CD4-positive, CD25-positive, alpha-beta regulatory T cell (primary cell): ENCODE measurements at regions not wholly inside any gene's neighbourhood (a gene's known extent, or its start where the extent isn't known, plus 50 kb on each side); places are given as distances from the start of the nearest gene placed in this dataset.

Experiments
- ATAC-seq, 2 donors: fragments of 150-1000 bp; cut with Tn5 transposase; one replicate each; pipeline ENCODE4 v1.10.0; 2021; ENCODE audit warnings: low read depth in 2 of 2, moderate number of reproducible peaks in 2 of 2, moderate library complexity in 1 of 2
- DNase-seq, 3 donors: peaks; one replicate each; pipeline versions ENCODE4 v3.0.0 to v3.0.0-alpha.2; 2012 to 2022; ENCODE audit warnings: mixed read lengths in 1 of 3
- H3K27ac ChIP-seq: one replicate; pipeline ENCODE4 v1.7.0; 2013; ENCODE audit warnings: mild to moderate bottlenecking, low read length; ENCODE audit not compliant: insufficient read depth, poor library complexity, severe bottlenecking
- H3K27me3 ChIP-seq: one replicate; pipeline ENCODE4 v1.7.0; 2013; ENCODE audit warnings: low read length; ENCODE audit not compliant: control insufficient read depth, insufficient read depth
- H3K36me3 ChIP-seq: one replicate; pipeline ENCODE4 v1.7.0; 2013; ENCODE audit warnings: mild to moderate bottlenecking, low read length, moderate library complexity; ENCODE audit not compliant: control insufficient read depth, insufficient read depth
- H3K4me1 ChIP-seq: 2 replicates; pipeline ENCODE4 v1.7.0; 2013; ENCODE audit warnings: mild to moderate bottlenecking, low read length; ENCODE audit not compliant: insufficient read depth, control insufficient read depth, poor library complexity, severe bottlenecking
- H3K4me3 ChIP-seq: one replicate; pipeline ENCODE4 v1.7.0; 2013; ENCODE audit warnings: low read depth, mild to moderate bottlenecking, low read length, moderate library complexity
- H3K9me3 ChIP-seq, 2 experiments: 1 replicate in 1 of 2; 2 replicates in 1 of 2; pipeline ENCODE4 v1.7.0; 2013; ENCODE audit warnings: low read length in 2 of 2, mild to moderate bottlenecking in 1 of 2, moderate library complexity in 1 of 2; ENCODE audit not compliant: control insufficient read depth in 2 of 2
- H3K27ac Mint-ChIP-seq, 3 donors: one replicate each; pipeline ENCODE4 v1.8.0; 2020 to 2022; ENCODE audit warnings: mild to moderate bottlenecking in 3 of 3, mixed read lengths in 3 of 3, moderate library complexity in 2 of 3
- H3K27me3 Mint-ChIP-seq: one replicate; pipeline ENCODE4 v1.8.0; 2022; ENCODE audit warnings: mild to moderate bottlenecking, mixed read lengths
- H3K36me3 Mint-ChIP-seq: one replicate; pipeline ENCODE4 v1.8.0; 2020; ENCODE audit warnings: mixed read lengths
- H3K4me1 Mint-ChIP-seq, 4 donors: one replicate each; pipeline ENCODE4 v1.8.0; 2020 to 2022; ENCODE audit warnings: mixed read lengths in 4 of 4, mild to moderate bottlenecking in 1 of 4
- H3K4me3 Mint-ChIP-seq, 4 donors: one replicate each; pipeline ENCODE4 v1.8.0; 2020 to 2022; ENCODE audit warnings: mild to moderate bottlenecking in 4 of 4, mixed read lengths in 4 of 4, moderate library complexity in 3 of 4
- H3K9me3 Mint-ChIP-seq, 7 donors: one replicate each; pipeline ENCODE4 v1.8.0; 2020 to 2022; ENCODE audit warnings: mixed read lengths in 7 of 7, mild to moderate bottlenecking in 3 of 7, moderate library complexity in 2 of 7

DNA sequence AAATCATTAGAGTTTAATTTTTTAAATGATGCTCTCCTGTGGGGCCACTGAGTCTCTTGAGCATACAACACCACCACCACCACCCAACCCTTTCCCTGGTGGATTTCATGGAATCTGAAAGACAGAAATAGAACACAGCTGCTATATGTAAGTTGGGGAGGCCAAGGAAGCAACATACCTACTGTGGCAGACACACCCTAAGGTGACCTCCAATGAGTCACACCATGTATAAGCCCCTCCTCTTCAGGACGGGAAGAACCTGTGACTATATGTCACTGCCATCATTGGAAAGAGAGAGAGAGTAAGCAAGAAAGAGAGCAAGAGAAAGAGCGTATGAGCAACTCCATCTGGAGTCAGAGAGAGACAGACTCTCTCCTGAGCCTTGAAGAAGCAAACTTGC is 172.4 kb upstream of the NFE2L3 start:
- Mint-ChIP-seq H3K27ac (no peak overlapping the region), H3K27me3 (peaks cover 7% of the 10 kb centered on the region), H3K4me3 (no peak overlapping the region), H3K9me3 (peaks cover 0 to 11% (median 2%) of the 10 kb centered on the region in 7 donors), H3K4me1 (no peaks in the 10 kb centered on the region), H3K36me3 (no peaks in the 10 kb centered on the region)
- no peak overlapping the region for H3K27ac ChIP-seq
- H3K9me3 ChIP-seq, result peaks cover 0 to 4% of the 10 kb centered on the region in 2 experiments
- no peaks in the 10 kb centered on the region for H3K36me3 ChIP-seq
- no peak for ATAC-seq
- no peak for DNase-seq
- peaks cover 6% of the 10 kb centered on the region for H3K27me3 ChIP-seq
- H3K4me3 ChIP-seq, result no peak overlapping the region
- no peaks in the 10 kb centered on the region for H3K4me1 ChIP-seq

DNA sequence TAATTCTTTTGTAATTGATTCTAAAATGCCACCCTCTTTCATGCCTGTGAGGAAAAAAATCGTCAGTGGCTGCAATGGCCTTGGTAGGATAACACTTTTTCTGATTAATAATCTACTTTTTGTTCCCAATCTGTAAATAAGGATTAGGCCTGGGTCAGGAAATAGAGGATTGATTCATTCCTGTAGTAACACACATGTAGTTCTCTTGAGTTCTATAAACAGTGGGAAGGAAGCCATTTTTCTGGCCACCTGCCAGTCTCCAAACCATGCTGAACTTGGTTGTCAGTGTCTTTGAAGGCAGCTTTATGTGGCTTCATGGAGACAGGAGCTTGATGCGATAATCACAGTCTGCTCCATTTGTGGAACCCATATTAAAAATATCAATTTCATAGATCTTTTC is 169.3 kb upstream of the NFE2L3 start:
- H3K36me3 ChIP-seq, result no peaks in the 10 kb centered on the region
- Mint-ChIP-seq H3K4me1 (peaks cover 0 to 2% (median 0%) of the 10 kb centered on the region in 4 donors), H3K27ac (no peak overlapping the region), H3K4me3 (no peak overlapping the region), H3K36me3 (no peaks in the 10 kb centered on the region), H3K9me3 (peaks cover 0 to 2% (median 0%) of the 10 kb centered on the region in 7 donors), H3K27me3 (peaks cover 10% of the 10 kb centered on the region)
- H3K4me1 ChIP-seq, result no peaks in the 10 kb centered on the region
- no peak overlapping the region for H3K4me3 ChIP-seq
- no peak for DNase-seq
- H3K27me3 ChIP-seq, result peaks cover 10% of the 10 kb centered on the region
- no peak overlapping the region for H3K27ac ChIP-seq
- ATAC-seq, result no peak
- H3K9me3 ChIP-seq, result no peaks in the 10 kb centered on the region

DNA sequence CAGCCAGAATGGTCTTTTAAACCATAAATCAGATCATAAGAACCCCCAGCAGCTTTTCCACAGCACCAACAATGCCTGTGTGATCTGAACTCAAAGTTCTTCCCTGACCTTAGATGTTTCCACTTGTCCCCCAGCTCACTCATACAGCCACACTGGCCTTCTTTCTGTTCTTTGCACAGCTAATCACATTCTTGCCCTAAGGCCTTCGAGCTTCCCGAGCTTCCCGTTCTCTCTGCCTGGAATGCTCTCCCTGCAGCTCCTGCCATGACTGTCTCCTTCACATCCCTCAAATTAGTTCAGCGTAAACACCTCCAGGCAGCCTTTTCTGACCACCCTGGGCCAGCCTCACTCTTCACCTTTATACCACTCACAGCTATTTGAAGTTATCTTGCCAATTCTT is 166.8 kb upstream of the NFE2L3 start:
- Histone ChIP-seq H3K4me3 (no peak overlapping the region), H3K4me1 (no peaks in the 10 kb centered on the region), H3K27me3 (peaks cover 5% of the 10 kb centered on the region), H3K36me3 (no peaks in the 10 kb centered on the region), H3K9me3 (no peaks in the 10 kb centered on the region), H3K27ac (no peak overlapping the region)
- H3K36me3 Mint-ChIP-seq, result no peaks in the 10 kb centered on the region
- H3K27me3 Mint-ChIP-seq, result peaks cover 18% of the 10 kb centered on the region
- H3K4me1 Mint-ChIP-seq, result peaks cover 0 to 2% (median 0%) of the 10 kb centered on the region in 4 donors
- DNase-seq (no peak), ATAC-seq (no peak)
- no peak overlapping the region for H3K4me3 Mint-ChIP-seq
- H3K9me3 Mint-ChIP-seq, result peaks cover 0 to 2% (median 0%) of the 10 kb centered on the region in 7 donors
- no peak overlapping the region for H3K27ac Mint-ChIP-seq

DNA sequence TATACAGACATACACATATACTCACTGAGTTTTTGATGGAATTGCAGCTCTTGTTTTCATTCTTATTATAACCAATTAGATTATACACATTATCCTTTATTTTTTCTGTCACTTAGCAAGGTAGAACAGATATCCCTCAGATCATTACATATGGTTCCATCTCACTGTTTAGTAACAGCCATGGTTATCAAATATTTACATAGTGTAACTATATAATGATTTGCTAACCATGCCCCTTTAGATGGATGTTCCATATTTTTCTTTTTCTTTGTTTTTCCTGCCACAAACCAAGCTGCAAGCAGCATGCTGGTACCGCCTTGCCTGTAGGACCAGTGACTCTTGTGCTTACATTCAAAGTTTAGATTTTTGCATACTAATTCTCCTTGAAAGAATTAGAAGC is 163.4 kb upstream of the NFE2L3 start:
- no peak for DNase-seq
- ATAC-seq, result no peak
- Histone ChIP-seq H3K4me3 (no peak overlapping the region), H3K27me3 (peaks cover 12% of the 10 kb centered on the region), H3K36me3 (no peaks in the 10 kb centered on the region), H3K9me3 (no peaks in the 10 kb centered on the region), H3K27ac (no peak overlapping the region), H3K4me1 (no peaks in the 10 kb centered on the region)
- H3K27me3 Mint-ChIP-seq, result peaks cover 31% of the 10 kb centered on the region
- H3K27ac Mint-ChIP-seq, result no peak overlapping the region
- no peaks in the 10 kb centered on the region for H3K36me3 Mint-ChIP-seq
- H3K4me3 Mint-ChIP-seq, result no peak overlapping the region
- H3K9me3 Mint-ChIP-seq, result no peaks in the 10 kb centered on the region
- peaks cover 0 to 2% (median 0%) of the 10 kb centered on the region in 4 donors for H3K4me1 Mint-ChIP-seq

DNA sequence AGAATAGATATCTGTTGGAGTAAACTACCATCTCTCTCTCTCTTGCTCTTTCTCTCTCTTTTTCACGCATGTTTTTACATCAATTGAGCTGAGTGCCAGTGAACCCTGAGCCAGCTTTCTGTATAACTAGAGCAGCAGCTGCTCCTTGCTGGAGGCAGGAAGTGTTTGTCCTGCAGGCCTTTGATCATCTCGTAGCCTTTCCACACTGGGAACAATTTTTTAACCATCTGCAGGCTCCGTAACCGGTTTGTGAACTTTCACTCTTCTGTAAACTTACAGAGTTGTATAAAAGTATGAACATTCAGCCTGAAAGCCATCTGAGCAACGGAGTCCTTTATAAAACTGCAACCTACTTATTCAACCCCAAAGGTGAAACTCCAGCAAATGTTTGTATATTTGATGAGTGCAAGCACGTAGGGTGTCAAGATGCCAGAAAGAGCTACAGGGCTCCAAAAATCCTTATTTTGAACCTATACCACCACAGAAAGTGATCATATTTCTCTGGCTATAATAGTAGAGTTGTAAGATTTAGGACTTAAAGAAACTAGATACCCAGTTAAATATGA is 162.8 kb upstream of the NFE2L3 start:
- H3K36me3 Mint-ChIP-seq, result no peaks in the 10 kb centered on the region
- no peaks in the 10 kb centered on the region for H3K36me3 ChIP-seq
- ATAC-seq, result no peak
- H3K9me3 Mint-ChIP-seq, result no peaks in the 10 kb centered on the region
- no peaks in the 10 kb centered on the region for H3K4me1 ChIP-seq
- no peak overlapping the region for H3K4me3 ChIP-seq
- no peak overlapping the region for H3K4me3 Mint-ChIP-seq
- H3K27ac ChIP-seq, result no peak overlapping the region
- H3K27me3 Mint-ChIP-seq, result peaks cover 37% of the 10 kb centered on the region
- H3K9me3 ChIP-seq, result no peaks in the 10 kb centered on the region
- peaks cover 12% of the 10 kb centered on the region for H3K27me3 ChIP-seq
- H3K27ac Mint-ChIP-seq, result no peak overlapping the region
- DNase-seq, result no peak
- H3K4me1 Mint-ChIP-seq, result peaks cover 0 to 2% (median 0%) of the 10 kb centered on the region in 4 donors

DNA sequence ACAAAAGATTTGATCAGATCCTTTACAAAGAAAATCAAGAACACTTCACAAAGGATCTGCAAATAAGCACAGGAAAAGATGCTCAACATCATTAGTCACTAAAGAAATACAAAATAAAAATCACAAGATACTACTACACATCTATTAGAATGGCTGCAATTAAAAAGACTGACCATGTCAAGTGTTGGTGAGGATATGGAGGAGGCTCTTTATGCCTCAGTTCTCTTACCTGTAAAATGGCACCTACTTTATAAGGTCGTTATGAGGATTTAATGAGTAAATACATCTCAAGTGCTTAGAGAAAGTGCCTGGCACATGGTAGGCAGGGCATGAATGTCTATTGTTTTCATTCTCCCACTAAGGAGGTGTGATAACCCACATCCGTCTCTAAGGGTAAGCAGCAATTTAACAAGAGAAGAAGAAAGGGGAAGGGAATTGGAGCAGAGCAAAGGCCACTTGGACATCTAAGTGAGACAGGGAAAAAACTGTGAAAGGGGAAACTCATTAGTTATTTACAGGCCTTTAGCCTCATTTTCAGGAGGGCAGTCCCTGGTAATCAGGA is 157.5 kb upstream of the NFE2L3 start:
- no peak overlapping the region for H3K4me3 ChIP-seq
- Mint-ChIP-seq H3K4me3 (no peak overlapping the region), H3K4me1 (no peaks in the 10 kb centered on the region), H3K27ac (no peak overlapping the region), H3K27me3 (peaks cover 58% of the 10 kb centered on the region), H3K36me3 (no peaks in the 10 kb centered on the region), H3K9me3 (no peaks in the 10 kb centered on the region)
- peaks cover 14% of the 10 kb centered on the region for H3K27me3 ChIP-seq
- no peak for DNase-seq
- no peaks in the 10 kb centered on the region for H3K9me3 ChIP-seq
- no peaks in the 10 kb centered on the region for H3K36me3 ChIP-seq
- no peak overlapping the region for H3K27ac ChIP-seq
- H3K4me1 ChIP-seq, result no peaks in the 10 kb centered on the region
- ATAC-seq, result no peak

DNA sequence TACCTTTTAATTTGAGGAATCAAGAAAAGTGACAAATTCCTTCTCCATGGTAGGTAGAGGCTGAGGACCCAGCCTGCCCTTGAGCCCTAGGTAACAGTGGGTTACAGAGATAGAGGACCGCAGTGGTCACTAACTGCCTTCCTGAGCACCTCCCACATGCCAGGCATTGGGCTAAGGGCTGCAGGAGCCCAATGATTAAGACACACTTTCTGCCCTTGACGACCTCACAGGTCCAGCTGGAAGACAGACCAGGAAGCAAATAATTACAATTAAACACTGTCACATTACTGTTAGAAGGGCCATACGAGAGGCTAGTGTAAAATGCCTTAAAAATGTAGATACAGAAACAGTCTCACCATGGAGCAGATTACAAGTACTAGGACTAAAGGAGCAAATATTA is 156.8 kb upstream of the NFE2L3 start:
- Mint-ChIP-seq H3K4me1 (no peaks in the 10 kb centered on the region), H3K9me3 (no peaks in the 10 kb centered on the region), H3K27me3 (peaks cover 54% of the 10 kb centered on the region), H3K27ac (no peak overlapping the region), H3K36me3 (no peaks in the 10 kb centered on the region), H3K4me3 (no peak overlapping the region)
- H3K27ac ChIP-seq, result no peak overlapping the region
- DNase-seq (no peak), ATAC-seq (no peak)
- no peaks in the 10 kb centered on the region for H3K9me3 ChIP-seq
- no peak overlapping the region for H3K4me3 ChIP-seq
- H3K27me3 ChIP-seq, result peaks cover 13% of the 10 kb centered on the region
- no peaks in the 10 kb centered on the region for H3K4me1 ChIP-seq
- H3K36me3 ChIP-seq, result no peaks in the 10 kb centered on the region

DNA sequence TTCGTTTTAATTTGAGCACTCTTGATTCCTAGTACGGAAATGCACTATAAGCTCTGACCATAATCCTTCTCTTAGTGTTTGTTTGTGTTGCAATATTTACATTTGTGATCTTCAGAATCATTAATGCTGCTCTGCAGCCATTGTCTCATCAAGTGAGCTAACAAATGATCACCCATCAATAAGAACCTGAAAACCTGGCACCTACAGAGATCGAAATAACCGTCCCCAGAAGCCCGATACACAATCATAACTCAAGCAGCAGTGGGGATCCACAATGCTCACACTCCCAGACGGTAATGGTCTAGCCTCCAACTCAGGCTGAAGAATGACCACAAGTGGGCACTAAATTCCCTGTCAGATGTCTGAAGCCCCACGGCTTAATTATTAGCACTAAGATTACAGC is 156.0 kb upstream of the NFE2L3 start:
- H3K27me3 ChIP-seq, result peaks cover 11% of the 10 kb centered on the region
- Mint-ChIP-seq H3K4me1 (no peaks in the 10 kb centered on the region), H3K36me3 (no peaks in the 10 kb centered on the region), H3K9me3 (no peaks in the 10 kb centered on the region), H3K27ac (no peak overlapping the region), H3K4me3 (no peak overlapping the region), H3K27me3 (peaks cover 48% of the 10 kb centered on the region)
- no peaks in the 10 kb centered on the region for H3K36me3 ChIP-seq
- no peak for DNase-seq
- H3K4me3 ChIP-seq, result no peak overlapping the region
- no peaks in the 10 kb centered on the region for H3K9me3 ChIP-seq
- ATAC-seq, result no peak
- no peaks in the 10 kb centered on the region for H3K4me1 ChIP-seq
- no peak overlapping the region for H3K27ac ChIP-seq
